GM19397 (cell line): ENCODE measurements at regions not wholly inside any gene's neighbourhood (a gene's known extent, or its start where the extent isn't known, plus 50 kb on each side); places are given as distances from the start of the nearest gene placed in this dataset.

ENCODE experiments used
- ATAC-seq: cut with Tn5 transposase; IDR thresholded peaks from one replicate; pipeline ENCODE4 v1.9.1; 2021; ENCODE audit warnings: mild to moderate bottlenecking, moderate library complexity; ENCODE audit not compliant: unreplicated experiment

DNA sequence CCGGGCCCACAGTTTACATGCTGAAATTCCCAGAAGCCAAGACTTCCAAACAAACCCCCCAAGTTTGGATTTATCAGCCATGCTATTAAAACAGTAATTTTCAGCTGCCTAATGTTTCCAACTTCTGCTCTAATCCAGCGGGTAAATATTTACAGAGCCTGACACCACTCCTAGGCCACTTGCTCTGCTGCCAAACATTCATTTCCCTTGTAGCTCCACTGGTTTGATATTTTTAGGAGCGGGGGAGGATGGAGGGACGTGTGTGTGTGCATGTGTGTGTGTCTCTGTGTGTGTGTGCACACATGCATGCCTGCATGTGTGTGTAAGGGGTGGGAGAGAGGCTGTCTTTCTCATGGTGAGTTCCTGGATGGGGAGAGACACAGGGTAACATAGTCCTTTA, 115.7 kb upstream of the PJA1 start:
- ATAC-seq: no peak

DNA sequence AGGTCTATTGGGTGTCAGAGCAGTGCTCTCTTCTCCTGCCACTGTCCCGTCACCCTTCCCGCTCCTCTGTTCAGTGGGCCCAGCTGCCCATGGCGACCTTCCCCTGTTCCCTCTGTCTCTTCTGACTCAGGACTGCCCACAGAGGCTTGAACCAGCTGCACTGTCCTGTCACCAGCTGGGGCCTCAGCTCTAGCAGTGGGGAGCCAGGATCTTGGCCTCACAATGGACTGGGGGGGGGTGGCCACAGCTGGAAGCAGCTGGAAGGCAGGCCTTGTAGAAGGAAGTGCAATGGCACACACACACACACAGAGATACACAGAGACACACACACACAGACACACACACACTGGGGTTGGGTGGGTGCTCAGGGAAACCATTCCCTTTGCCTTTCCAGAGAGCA, 114.0 kb upstream of the PJA1 start:
- no peak for ATAC-seq

DNA sequence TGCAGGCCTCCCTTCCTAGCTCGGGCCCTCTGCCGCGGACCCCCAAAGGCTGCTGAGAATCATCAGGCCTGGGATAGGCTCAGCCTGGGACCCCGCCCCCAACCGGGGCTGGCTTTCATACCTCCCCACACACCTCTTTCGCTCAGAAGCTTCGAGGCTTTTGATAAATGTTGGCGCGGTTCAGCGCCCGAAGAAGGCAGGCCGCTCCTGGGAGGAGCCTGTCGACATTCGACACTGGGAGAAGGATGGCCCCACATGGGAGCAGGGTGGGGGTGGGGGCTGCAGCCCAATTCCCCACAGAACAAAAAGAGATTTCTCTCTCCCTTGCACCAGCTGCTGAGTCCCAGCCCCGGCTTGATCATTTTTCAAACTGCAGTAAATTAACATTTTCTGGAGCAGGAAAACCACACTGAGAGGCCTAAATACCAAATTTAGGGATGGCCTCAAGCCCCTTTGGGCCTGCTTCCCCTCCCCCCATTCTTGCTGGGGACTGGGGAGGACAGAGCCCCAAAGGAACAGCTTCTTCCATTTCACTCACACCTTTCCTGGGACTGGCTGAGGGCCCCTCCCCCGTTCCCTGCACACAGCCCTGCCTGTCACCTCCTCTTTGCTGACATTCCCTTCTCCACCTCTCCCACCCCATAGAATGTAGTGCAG, 112.9 kb upstream of the PJA1 start:
- no peak for ATAC-seq

- ATAC-seq: no peak
Measured at GRCh38 chrX:69277369-69277990, 112.2 kb upstream of the PJA1 start.

GRCh38 chrX:69268611-69269010, 103.4 kb upstream of the PJA1 start:
- ATAC-seq: no peak

DNA sequence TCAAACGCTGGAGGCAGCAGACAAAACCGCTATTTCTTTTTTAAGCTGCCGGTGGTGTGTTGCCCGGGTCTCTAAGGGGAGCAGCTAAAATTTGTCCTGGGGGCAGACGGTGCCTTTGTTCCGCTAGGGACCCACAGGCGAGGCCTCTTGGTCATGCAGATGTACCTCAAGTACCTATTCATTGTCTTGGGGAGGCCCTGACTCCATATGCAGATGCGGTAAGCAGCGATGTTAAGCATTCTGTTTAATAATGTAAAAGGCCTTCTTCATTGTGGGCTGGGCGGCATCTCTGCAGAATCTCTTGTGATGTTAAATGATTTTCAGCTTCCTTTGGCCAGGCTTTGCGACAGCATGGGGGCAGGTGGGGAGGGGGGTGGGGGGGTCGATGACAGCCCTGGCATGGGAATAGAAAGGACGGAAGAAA, 98.9 kb upstream of the PJA1 start:
- ATAC-seq: no peak

DNA sequence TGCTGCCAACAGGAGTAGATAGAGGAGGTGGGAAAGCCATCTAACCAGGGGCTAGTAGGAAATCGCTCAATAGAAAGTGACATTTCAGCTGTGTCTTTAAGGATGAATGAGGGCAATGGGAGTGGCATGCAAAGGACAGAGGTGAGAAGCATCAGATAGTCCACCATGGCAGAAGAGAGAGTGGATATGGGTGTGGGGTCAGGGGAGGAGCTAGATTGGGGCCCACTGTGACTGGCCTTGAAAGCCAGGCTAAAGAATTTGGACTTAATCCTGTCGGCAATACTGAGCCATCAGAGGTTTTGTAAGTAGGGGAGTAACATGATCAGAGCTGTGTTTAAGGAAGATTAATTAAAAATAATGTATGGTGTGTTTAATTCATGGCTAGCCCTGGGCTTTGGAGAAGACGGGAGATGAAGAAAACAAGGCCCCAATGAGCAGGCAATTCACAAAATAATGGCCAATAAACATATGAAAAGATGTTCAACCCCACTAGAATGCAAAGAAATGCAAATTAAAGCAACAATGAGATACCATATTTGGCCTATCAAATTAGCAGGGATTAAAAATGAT, 98.1 kb upstream of the PJA1 start:
- no peak for ATAC-seq

DNA sequence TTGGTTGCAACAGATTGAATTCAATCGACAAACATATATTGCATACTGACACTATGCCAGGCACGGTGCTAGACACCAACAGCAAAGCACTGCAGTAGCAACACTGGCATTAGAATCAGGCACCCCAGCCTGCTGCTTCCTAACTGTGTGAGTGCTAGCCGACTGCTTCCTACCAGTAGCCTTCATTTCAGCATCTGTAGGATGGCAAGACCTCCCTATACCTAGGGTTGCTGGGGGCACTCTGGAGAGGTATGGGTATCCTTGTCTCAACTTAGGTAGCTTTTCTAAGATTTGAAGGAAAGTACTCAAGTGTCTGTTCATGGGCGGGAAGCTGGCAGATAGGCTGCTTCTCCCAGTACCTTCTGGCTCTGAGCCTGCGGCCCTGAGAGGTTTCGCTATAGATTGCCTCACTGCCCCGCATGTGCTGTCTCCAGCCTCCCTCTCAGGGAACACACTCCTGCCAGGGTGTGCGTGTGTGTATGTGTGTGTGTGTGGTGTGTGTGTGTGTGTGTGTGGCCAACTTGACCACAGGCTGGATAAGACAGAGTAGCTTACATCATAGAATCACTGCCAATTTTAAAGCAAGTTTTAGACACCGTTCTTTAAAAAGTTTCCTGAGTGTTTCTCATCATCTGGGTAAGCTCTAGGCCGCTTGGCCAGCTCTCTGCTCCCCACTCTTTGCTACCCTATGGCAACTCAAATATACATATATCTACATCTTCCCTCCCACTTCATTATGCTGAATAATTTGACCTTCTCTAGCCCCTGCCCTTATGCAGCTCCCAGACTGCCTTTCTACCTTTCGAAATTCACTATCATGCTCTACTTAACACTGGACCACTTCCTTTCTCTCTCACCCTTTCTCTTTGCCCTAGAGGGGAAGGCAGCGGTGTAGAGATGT, 97.0 kb upstream of the PJA1 start:
- no peak for ATAC-seq

- no peak for ATAC-seq
Measured at GRCh38 chrX:69260169-69260568, 94.9 kb upstream of the PJA1 start.

- no peak for ATAC-seq
Measured at GRCh38 chrX:69258893-69259292, 93.6 kb upstream of the PJA1 start.

DNA sequence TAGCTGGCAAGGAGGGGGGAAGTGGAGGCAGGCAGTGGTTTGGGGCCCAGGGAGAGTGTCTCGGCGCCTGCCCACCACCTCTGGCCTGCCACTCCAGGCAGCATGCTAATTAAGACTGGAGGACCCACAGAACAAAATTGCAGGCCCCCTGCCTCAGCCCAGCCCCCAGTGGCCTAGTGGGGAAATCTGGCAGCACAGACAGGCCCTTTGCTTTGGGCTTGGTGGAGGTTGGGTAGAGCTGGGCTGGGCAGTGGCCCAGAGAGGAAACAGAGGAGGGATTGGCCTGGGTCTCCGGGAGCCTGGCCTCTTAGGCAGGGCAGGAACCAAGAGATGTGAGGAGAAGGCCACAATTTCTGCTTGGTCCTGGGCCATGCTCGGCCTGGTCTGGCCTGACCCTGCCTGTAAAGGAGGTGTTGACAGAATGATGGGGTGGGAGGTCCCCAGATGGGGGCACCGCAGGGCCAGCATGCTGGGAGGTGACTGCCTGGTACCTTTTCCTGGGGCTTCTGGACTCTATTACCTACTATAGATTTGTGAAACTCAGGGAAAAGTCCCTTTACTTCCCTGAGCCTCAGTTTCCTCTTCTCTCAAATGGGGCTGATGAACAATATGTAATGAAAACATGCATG, 92.4 kb upstream of the PJA1 start:
- no peak for ATAC-seq

DNA sequence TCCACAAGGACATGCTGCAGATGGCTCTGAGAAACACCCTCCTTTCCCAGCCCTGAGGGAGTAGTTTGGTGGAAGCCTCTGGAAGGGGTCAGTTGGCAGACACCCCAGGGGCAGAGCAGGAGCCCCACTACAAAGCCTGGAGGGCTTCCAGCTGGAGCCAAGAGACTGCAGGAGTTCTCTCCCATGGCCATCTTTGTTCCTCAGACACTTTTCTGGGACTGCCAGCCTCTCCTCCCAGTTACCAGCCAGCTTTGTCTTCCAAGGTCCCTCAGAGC, 91.0 kb upstream of the PJA1 start:
- no peak for ATAC-seq

GRCh38 chrX:69255441-69256290, 90.4 kb upstream of the PJA1 start:
- ATAC-seq: no peak

GRCh38 chrX:69253821-69254220, 88.6 kb upstream of the PJA1 start:
- ATAC-seq: no peak

- no peak for ATAC-seq
Measured at GRCh38 chrX:69243276-69243675, 78.0 kb upstream of the PJA1 start.

DNA sequence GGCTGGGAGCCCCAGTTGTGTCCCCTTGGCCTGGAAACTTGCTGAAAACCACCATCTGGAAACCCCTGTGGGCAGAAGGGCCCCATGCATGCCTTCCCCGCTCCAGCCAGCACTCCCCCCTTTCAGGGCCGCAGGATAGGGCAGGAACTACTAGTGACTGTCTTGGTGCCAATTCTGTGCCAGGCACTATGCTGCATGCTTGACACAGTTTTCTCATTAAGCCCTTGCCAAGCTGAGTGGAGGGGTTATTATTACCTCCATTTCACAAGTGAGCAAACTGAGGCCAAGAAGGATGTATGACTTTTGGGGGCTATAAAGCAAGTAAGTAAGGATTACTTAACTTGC, 73.6 kb upstream of the PJA1 start:
- no peak for ATAC-seq

DNA sequence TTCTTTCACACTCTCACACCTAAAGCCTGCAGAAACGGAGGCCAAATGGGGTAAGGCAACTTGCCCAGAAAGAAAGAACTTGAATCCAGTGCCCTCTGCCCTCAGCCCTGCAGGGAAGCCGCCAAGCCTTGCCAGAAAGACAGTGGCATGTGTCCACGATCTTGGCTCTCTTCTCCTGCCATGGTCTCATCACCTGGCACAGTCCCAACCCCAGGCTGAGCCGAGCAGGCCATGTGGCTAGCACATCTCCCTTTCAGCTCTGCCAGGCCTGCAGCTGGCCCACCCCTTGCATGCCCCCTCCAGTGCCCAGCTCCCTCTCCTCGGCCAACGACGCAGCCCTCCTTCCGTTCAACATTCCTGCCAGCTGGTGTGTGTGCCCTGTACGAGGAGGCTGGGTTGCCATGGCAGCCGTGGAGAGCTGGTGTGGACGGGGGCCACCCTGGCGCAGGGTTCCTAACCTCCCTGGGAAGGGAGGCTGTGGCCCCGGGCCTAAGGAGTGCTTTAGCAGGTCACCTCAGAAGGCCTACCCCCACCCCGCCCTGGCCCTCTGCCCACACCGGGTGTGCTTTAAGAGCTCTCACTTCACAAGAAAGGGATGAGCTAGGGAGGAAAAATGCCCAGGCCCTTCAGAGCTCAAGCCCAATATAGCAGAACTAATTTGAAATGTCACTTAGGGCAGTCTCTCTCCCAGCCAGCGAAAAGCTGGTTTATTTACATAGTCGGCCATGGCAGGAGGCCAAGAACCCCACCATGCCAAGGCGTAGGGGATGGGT, 73.0 kb upstream of the PJA1 start:
- no peak for ATAC-seq

DNA sequence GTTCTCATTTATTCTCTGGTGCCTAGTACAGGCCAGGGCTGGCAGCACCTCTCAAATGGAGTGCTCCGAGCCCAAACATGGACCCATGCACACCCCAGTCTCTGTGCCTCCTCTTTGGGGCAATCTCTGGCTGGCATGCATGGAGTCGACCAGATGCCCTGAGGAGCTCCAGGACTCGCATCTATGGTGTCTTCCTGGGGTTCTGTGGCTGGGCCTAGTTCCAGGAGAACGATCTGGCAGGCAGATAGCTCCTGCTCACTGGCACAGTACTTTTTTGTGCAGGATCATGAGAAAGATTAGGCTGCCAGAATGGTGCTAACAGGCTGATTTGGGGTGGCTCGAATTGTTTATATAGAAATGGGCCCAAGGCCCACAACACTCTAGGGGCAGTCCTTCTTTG, 72.0 kb upstream of the PJA1 start:
- no peak for ATAC-seq

DNA sequence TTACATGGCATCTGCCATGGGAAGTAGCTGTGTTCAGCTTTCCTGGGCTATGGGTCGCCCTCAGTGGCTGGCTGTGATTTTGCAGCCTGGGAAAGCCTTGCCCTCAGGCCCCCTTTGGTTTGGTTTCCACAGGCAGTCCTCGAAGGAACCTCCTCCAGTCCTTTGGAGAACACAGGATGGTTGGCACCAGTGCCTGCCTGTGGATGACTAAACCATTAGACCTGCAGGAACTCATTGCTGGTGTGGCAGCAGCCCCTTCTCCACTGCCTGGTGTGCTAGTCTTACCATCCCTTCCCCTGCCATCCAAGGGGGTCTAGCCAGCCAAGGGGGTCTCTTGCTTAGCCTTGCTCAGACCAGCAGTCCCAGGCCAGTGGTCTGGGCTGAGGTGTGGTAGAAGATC, 71.4 kb upstream of the PJA1 start:
- no peak for ATAC-seq

DNA sequence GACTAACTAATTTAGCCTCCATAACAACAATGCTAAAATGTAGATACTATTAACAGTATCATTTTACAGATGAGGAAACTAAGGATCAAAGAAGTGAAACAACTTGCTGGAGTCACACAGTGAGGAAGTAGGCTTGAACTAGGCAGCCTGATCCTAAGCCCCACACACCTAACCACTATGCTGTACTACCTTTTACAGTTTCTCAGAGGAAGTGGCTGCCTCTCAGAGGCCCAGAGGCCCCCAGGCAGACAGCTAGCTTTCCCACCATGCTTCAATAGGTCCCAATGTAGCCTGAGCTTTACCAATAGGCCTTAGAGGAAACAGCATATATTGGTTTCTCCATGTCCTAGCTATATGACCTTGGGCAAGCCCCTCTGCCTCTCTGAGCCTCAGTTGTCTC, 69.4 kb upstream of the PJA1 start:
- ATAC-seq: no peak
